Right atrium auricular region (tissue), 2 donors: ENCODE measurements at regions not wholly inside any gene's neighbourhood (a gene's known extent, or its start where the extent isn't known, plus 50 kb on each side); places are given as distances from the start of the nearest gene placed in this dataset.
A peak's percentile ranks its signal among the peaks of the same experiment; 100 is the strongest.

Experiments used
- DNase-seq: peaks from one replicate; pipeline ENCODE4 v3.0.0-alpha.2; 2019; ENCODE audit warnings: low spot score
- H3K27ac ChIP-seq, 2 donors: fragments of 200-600 bp; sonication (generic); 1 replicate in 1 of 2; 2 replicates in 1 of 2; pipeline ENCODE4 v1.5.1; 2016 to 2019
- H3K27me3 ChIP-seq, 2 donors: fragments of 200-600 bp; sonication (generic); one replicate each; pipeline versions ENCODE4 v1.5.1 to v1.6.0; 2017 to 2019
- H3K36me3 ChIP-seq: fragments of 200-600 bp; sonication (generic); one replicate; pipeline ENCODE4 v1.5.1; 2016
- H3K4me1 ChIP-seq, 2 donors: fragments of 200-600 bp; sonication (generic); one replicate each; pipeline versions ENCODE4 v1.5.1 to v1.6.0; 2017 to 2019
- H3K4me3 ChIP-seq, 2 donors: fragments of 200-600 bp; sonication (generic); 1 replicate in 1 of 2; 2 replicates in 1 of 2; pipeline ENCODE4 v1.5.1; 2017 to 2019; ENCODE audit warnings: mild to moderate bottlenecking in 1 of 2, moderate library complexity in 1 of 2
- H3K9me3 ChIP-seq, 2 donors: fragments of 200-600 bp; sonication (generic); one replicate each; pipeline ENCODE4 v1.5.1; 2019
- TF ChIP-seq, protein P1 (sequence below), 2 donors: fragments of 200-600 bp; sonication (generic); IDR thresholded peaks; one replicate each; pipeline ENCODE4 v1.5.1; 2019; ENCODE audit warnings: antibody characterized with exemption in 2 of 2

DNA sequence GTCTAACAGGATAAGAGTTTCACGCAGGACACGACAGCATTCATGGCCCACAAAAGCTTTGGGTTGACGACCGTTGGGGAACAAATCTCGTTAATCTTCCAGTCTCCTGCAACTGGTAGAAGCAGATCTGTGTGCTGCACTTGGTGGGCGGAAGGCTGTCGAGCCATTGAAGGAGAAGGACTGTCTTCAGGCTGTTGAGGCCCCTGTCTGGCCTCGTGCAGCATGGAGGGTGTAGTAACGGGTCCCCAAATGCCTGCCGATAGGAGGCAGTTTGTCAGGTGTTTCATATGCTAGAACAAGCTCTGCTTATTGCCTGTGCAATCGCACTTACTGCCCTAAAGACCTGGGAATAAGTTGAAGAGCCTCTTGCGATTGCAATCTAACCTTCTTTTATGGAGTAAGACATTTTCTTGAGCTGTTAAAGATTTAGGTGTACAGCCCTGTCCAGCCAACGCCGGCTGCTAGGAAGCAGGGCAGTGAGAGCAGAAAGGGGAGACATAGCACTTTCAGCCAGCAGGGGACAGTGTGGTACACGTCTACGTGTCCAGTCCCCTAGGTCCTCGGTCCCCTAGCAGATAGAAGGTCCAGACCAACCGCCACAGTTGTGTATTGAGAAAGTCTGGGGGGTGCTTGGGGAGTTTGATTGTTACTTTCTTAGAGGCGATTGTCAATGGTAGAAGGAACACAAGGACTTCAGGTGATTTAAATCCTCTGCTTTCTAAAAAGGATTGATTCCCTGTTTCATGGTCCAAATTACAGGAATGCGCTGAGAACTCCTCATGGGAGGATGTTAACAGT is 102.3 kb upstream of the TMPRSS2 start:
- Histone ChIP-seq H3K4me3 (no peak overlapping the region), H3K9me3 (no peaks in the 10 kb centered on the region), H3K36me3 (no peaks in the 10 kb centered on the region), H3K27ac (no peak overlapping the region), H3K4me1 (peaks cover 0 to 18% of the 10 kb centered on the region in 2 donors), H3K27me3 (no peaks in the 10 kb centered on the region)
- no peak for DNase-seq
- TF ChIP-seq, protein P1, sequence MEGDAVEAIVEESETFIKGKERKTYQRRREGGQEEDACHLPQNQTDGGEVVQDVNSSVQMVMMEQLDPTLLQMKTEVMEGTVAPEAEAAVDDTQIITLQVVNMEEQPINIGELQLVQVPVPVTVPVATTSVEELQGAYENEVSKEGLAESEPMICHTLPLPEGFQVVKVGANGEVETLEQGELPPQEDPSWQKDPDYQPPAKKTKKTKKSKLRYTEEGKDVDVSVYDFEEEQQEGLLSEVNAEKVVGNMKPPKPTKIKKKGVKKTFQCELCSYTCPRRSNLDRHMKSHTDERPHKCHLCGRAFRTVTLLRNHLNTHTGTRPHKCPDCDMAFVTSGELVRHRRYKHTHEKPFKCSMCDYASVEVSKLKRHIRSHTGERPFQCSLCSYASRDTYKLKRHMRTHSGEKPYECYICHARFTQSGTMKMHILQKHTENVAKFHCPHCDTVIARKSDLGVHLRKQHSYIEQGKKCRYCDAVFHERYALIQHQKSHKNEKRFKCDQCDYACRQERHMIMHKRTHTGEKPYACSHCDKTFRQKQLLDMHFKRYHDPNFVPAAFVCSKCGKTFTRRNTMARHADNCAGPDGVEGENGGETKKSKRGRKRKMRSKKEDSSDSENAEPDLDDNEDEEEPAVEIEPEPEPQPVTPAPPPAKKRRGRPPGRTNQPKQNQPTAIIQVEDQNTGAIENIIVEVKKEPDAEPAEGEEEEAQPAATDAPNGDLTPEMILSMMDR (IDR thresholded peaks at IDR 0.05), result peak in 1 of 2 donors; percentile 87

DNA sequence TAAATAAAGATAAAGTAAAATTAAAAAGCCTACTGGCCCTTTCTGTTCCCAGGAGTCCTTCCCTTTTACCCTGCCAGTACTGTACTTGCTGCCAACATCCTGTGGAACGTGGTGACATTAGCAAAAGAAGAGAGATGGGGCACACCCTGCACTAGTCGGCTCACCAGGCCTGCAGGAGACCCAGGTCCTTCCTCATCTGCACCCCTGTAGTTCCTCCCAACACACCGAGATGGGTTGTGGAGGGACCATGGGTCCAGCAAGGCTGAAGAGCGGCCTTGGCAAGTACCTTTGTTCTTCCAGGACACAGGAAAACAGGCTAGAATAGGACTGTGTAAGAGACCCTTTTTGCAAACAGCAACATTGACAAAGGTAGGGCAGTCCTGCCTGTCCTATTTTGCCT is 98.7 kb upstream of the TMPRSS2 start:
- no peak overlapping the region for H3K4me3 ChIP-seq
- H3K36me3 ChIP-seq, result no peaks in the 10 kb centered on the region
- DNase-seq, result no peak

DNA sequence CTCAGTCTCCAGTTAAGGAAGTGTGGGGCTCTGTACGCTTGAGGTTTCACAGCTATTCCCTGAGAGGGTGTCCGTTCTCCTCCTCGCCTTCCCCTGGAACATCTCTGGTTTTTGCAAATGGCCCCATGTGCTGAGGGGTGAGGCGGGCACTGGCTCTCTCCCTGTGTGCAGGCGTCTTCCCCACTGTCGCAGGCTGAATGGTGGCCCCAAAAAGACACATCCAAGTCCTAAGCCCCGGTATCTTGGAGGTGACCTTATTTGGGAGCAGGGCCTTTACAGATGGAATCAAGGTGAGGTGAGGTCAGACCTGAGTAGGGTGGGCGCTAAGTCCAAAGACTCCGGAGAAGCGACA is 98.0 kb upstream of the TMPRSS2 start:
- no peaks in the 10 kb centered on the region for H3K9me3 ChIP-seq
- no peak overlapping the region for H3K4me3 ChIP-seq
- no peak for DNase-seq
- TF ChIP-seq, protein P1 (IDR thresholded peaks at IDR 0.05), result no peak
- H3K36me3 ChIP-seq, result no peaks in the 10 kb centered on the region
- no peaks in the 10 kb centered on the region for H3K27me3 ChIP-seq
- H3K4me1 ChIP-seq, result no peaks in the 10 kb centered on the region
- H3K27ac ChIP-seq, result no peak overlapping the region

More for the DNA sequence above, 98.7 kb upstream of the TMPRSS2 start:
- Histone ChIP-seq H3K9me3 (no peaks in the 10 kb centered on the region), H3K27ac (no peak overlapping the region), H3K27me3 (no peaks in the 10 kb centered on the region), H3K4me1 (no peaks in the 10 kb centered on the region)
- TF ChIP-seq, protein P1 (IDR thresholded peaks at IDR 0.05), result no peak

DNA sequence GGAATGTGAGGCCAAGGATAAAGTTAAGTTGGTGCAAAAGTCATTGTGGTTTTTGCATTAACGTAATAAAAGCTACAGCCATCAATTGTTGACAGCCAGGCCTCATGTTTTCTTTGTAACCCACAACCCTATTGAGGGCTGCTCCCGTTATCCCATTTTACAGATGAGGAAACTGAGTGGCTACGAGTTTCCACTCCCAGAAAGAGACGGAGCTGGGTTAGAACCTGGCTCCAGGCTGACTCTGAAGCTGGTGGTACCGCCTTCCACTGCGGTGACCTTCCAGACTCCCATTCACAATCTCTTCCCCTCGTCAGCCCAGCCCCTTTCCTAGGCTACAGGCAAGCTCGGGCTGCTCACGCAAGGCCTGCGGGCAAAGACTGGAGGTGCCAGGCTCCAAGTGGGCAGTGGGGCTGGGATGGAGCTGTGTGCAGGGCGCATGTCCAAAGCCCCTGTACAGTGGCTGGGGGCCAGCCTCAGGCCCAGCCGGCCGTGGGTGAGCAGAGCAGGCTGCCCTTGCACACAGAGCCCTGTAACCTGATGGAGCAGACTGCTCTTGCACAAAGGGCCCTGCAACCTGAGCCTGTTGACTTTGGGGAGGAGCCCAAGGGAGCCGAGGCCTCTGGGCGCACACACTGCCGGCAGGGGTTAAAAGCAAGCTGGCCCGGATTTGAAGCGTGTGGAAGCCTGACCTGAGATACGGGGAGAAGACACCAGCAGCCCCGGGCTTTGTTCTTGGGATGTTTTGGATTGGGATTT is 97.4 kb upstream of the TMPRSS2 start:
- no peaks in the 10 kb centered on the region for H3K36me3 ChIP-seq
- no peak overlapping the region for H3K4me3 ChIP-seq
- H3K9me3 ChIP-seq, result no peaks in the 10 kb centered on the region
- TF ChIP-seq, protein P1 (IDR thresholded peaks at IDR 0.05), result no peak
- H3K27ac ChIP-seq, result no peak overlapping the region
- no peaks in the 10 kb centered on the region for H3K27me3 ChIP-seq
- no peak for DNase-seq
- H3K4me1 ChIP-seq, result no peaks in the 10 kb centered on the region

DNA sequence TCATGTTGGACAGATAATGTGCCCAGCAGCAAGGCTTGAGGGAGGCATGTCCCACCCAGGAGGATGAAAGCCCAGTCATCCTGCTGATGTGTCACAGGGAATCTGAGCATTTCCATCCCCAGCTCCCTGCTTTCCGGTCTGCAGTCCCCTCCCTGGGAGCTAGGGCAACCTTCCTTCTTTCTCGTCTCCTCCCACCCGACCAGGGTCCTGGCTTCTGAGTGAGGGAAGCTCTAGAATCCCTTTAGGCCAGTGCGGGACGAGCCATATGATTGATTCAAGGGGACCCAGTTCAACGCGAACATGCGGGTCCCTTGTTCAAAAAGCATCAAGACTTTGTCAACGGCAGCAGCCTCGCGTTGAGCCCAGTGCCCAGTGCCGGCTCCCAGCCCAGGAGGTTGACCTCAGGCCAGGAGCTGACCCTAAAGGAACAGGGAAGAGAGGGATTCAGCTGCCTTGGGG is 96.7 kb upstream of the TMPRSS2 start:
- Histone ChIP-seq H3K4me3 (no peak overlapping the region), H3K4me1 (no peaks in the 10 kb centered on the region), H3K9me3 (no peaks in the 10 kb centered on the region), H3K27me3 (no peaks in the 10 kb centered on the region), H3K36me3 (no peaks in the 10 kb centered on the region), H3K27ac (no peak overlapping the region)
- no peak for DNase-seq
- TF ChIP-seq, protein P1 (IDR thresholded peaks at IDR 0.05), result no peak
